ENCODE measurements at regions not wholly inside any gene's neighbourhood (a gene's known extent, or its start where the extent isn't known, plus 50 kb on each side); places are given as distances from the start of the nearest gene placed in this dataset.

- TF ChIP-seq POLR2AphosphoS5 (IDR thresholded peaks at IDR 0.05; ENCODE audit: low read length): no peak
- TF ChIP-seq, protein P1, sequence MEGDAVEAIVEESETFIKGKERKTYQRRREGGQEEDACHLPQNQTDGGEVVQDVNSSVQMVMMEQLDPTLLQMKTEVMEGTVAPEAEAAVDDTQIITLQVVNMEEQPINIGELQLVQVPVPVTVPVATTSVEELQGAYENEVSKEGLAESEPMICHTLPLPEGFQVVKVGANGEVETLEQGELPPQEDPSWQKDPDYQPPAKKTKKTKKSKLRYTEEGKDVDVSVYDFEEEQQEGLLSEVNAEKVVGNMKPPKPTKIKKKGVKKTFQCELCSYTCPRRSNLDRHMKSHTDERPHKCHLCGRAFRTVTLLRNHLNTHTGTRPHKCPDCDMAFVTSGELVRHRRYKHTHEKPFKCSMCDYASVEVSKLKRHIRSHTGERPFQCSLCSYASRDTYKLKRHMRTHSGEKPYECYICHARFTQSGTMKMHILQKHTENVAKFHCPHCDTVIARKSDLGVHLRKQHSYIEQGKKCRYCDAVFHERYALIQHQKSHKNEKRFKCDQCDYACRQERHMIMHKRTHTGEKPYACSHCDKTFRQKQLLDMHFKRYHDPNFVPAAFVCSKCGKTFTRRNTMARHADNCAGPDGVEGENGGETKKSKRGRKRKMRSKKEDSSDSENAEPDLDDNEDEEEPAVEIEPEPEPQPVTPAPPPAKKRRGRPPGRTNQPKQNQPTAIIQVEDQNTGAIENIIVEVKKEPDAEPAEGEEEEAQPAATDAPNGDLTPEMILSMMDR (IDR thresholded peaks at IDR 0.05 in 2 of 3, conservative IDR thresholded peaks at IDR 0.05 in 1 of 3; ENCODE audit: control insufficient read depth in 2 of 3, extremely low read depth in 1 of 3, insufficient read depth in 1 of 3, low read depth in 3 of 3, low read length in 3 of 3): no peak
- TF ChIP-seq HDAC2 (IDR thresholded peaks at IDR 0.05): no peak
- TF ChIP-seq, protein P2, sequence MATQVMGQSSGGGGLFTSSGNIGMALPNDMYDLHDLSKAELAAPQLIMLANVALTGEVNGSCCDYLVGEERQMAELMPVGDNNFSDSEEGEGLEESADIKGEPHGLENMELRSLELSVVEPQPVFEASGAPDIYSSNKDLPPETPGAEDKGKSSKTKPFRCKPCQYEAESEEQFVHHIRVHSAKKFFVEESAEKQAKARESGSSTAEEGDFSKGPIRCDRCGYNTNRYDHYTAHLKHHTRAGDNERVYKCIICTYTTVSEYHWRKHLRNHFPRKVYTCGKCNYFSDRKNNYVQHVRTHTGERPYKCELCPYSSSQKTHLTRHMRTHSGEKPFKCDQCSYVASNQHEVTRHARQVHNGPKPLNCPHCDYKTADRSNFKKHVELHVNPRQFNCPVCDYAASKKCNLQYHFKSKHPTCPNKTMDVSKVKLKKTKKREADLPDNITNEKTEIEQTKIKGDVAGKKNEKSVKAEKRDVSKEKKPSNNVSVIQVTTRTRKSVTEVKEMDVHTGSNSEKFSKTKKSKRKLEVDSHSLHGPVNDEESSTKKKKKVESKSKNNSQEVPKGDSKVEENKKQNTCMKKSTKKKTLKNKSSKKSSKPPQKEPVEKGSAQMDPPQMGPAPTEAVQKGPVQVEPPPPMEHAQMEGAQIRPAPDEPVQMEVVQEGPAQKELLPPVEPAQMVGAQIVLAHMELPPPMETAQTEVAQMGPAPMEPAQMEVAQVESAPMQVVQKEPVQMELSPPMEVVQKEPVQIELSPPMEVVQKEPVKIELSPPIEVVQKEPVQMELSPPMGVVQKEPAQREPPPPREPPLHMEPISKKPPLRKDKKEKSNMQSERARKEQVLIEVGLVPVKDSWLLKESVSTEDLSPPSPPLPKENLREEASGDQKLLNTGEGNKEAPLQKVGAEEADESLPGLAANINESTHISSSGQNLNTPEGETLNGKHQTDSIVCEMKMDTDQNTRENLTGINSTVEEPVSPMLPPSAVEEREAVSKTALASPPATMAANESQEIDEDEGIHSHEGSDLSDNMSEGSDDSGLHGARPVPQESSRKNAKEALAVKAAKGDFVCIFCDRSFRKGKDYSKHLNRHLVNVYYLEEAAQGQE (IDR thresholded peaks at IDR 0.05; ENCODE audit: low read depth, low read length): no peak
- no peak for TF ChIP-seq TCF7 (IDR thresholded peaks at IDR 0.05; ENCODE audit: borderline replicate concordance)
- peak; percentile 60; the same call in 1 of the 2 replicates for TF ChIP-seq FOXM1 (IDR thresholded peaks at IDR 0.05; ENCODE audit: low read depth, low read length)
- TF ChIP-seq CEBPB (IDR thresholded peaks at IDR 0.05; ENCODE audit: borderline replicate concordance in 1 of 2, low read depth in 2 of 2, low read length in 2 of 2): no peak; a peak in 1 of 4 replicates
- no peak for TF ChIP-seq MLLT1 (IDR thresholded peaks at IDR 0.05)
- TF ChIP-seq JUND (IDR thresholded peaks at IDR 0.05; ENCODE audit: low read depth, low read length): no peak
- no peak for TF ChIP-seq SREBF2 (IDR thresholded peaks at IDR 0.05; ENCODE audit: low read length)
- TF ChIP-seq POLR2A (IDR thresholded peaks at IDR 0.05; ENCODE audit: low read depth, low read length): no peak
- no peak for TF ChIP-seq CBX5 (IDR thresholded peaks at IDR 0.05; ENCODE audit: low read depth)
Observed at GRCh38 chr6:88428068-88428467, 261.9 kb upstream of the CNR1 start.
